Fibroblast of lung (primary cell): ENCODE measurements at regions not wholly inside any gene's neighbourhood (a gene's known extent, or its start where the extent isn't known, plus 50 kb on each side); places are given as distances from the start of the nearest gene placed in this dataset.

Source experiments
- DNase-seq, 2 donors: peaks; one replicate each; pipeline versions ENCODE4 v3.0.0 to v3.0.0-alpha.2; 2010; ENCODE audit warnings: low read depth in 2 of 2
- H2AFZ ChIP-seq: 2 replicates; pipeline ENCODE4 v1.5.1; 2012; ENCODE audit warnings: low read length, control low read depth, inconsistent platforms
- H3K27ac ChIP-seq: 2 replicates; pipeline ENCODE4 v1.5.1; 2011; ENCODE audit warnings: low read length, control low read depth; ENCODE audit not compliant: insufficient read depth
- H3K27me3 ChIP-seq: 2 replicates; pipeline ENCODE4 v1.5.1; 2011; ENCODE audit warnings: mild to moderate bottlenecking, low read length; ENCODE audit not compliant: control insufficient read depth, insufficient read depth
- H3K36me3 ChIP-seq: 2 replicates; pipeline ENCODE4 v1.5.1; 2011; ENCODE audit warnings: low read length; ENCODE audit not compliant: control insufficient read depth, insufficient read depth
- H3K4me1 ChIP-seq: 2 replicates; pipeline ENCODE4 v1.5.1; 2011; ENCODE audit warnings: low read length; ENCODE audit not compliant: control insufficient read depth, insufficient read depth; ENCODE audit errors: extremely low read depth
- H3K4me2 ChIP-seq: 2 replicates; pipeline ENCODE4 v1.5.1; 2011; ENCODE audit warnings: low read length, control low read depth; ENCODE audit not compliant: insufficient read depth; ENCODE audit errors: extremely low read depth
- H3K4me3 ChIP-seq, 4 experiments: fragments of 200-600 bp in 1 of 4; sonication (generic) in 1 of 4; replicated peaks in 1 of 4; 2 replicates each; pipeline ENCODE4 v1.5.1; 2011 to 2016; ENCODE audit warnings: low read length in 4 of 4, low read depth in 3 of 4, mild to moderate bottlenecking in 3 of 4, control low read depth in 2 of 4, inconsistent platforms in 1 of 4, mixed read lengths in 1 of 4; ENCODE audit not compliant: insufficient read depth in 1 of 4; ENCODE audit errors: control extremely low read depth in 1 of 4
- H3K79me2 ChIP-seq: 2 replicates; pipeline ENCODE4 v1.5.1; 2012; ENCODE audit warnings: mild to moderate bottlenecking, low read length, inconsistent platforms; ENCODE audit not compliant: control insufficient read depth, insufficient read depth
- H3K9ac ChIP-seq: 2 replicates; pipeline ENCODE4 v1.5.1; 2011; ENCODE audit warnings: mild to moderate bottlenecking, low read length, control low read depth; ENCODE audit not compliant: insufficient read depth
- H3K9me3 ChIP-seq: 2 replicates; pipeline ENCODE4 v1.5.1; 2012; ENCODE audit warnings: low read depth, low read length; ENCODE audit not compliant: control insufficient read depth, insufficient read depth
- H4K20me1 ChIP-seq: 2 replicates; pipeline ENCODE4 v1.5.1; 2011; ENCODE audit warnings: low read length; ENCODE audit not compliant: control insufficient read depth, insufficient read depth; ENCODE audit errors: extremely low read depth
- CTCF ChIP-seq, 2 donors: IDR thresholded peaks in 1 of 2; conservative IDR thresholded peaks in 1 of 2; 1 replicate in 1 of 2; 2 replicates in 1 of 2; pipeline ENCODE4 v1.5.1; 2011 to 2012; ENCODE audit warnings: low read length in 2 of 2, control low read depth in 1 of 2, inconsistent platforms in 1 of 2, low read depth in 1 of 2, mild to moderate bottlenecking in 1 of 2
- EZH2 ChIP-seq: IDR thresholded peaks from 2 replicates; pipeline ENCODE4 v1.5.1; 2012; ENCODE audit warnings: low read length, control low read depth, mild to moderate bottlenecking; ENCODE audit errors: missing control alignments

GRCh38 chr2:198913394-198914152, 544.2 kb downstream of the SATB2 start:
- H3K27me3 ChIP-seq = no peaks in the 10 kb centered on the region
- no peak overlapping the region for H3K9ac ChIP-seq
- TF ChIP-seq CTCF (conservative IDR thresholded peaks at IDR 0.05 in 1 of 2, IDR thresholded peaks at IDR 0.05 in 1 of 2; ENCODE audit: low read depth in 1 of 2, low read length in 2 of 2) (no peak), EZH2 (no peak)
- H2AFZ ChIP-seq = no peak overlapping the region
- no peak overlapping the region for H3K4me2 ChIP-seq
- no peaks in the 10 kb centered on the region for H3K79me2 ChIP-seq
- H3K36me3 ChIP-seq = no peaks in the 10 kb centered on the region
- H3K4me1 ChIP-seq = no peaks in the 10 kb centered on the region
- H3K4me3 ChIP-seq = no peak overlapping the region
- no peak overlapping the region for H3K27ac ChIP-seq
- no peaks in the 10 kb centered on the region for H3K9me3 ChIP-seq
- DNase-seq = no peak
- H4K20me1 ChIP-seq = no peaks in the 10 kb centered on the region

- Histone ChIP-seq H3K4me1 (no peaks in the 10 kb centered on the region), H3K9me3 (no peaks in the 10 kb centered on the region), H3K4me3 (no peak overlapping the region), H3K36me3 (no peaks in the 10 kb centered on the region), H3K4me2 (no peak overlapping the region), H3K79me2 (no peaks in the 10 kb centered on the region), H4K20me1 (no peaks in the 10 kb centered on the region), H3K27me3 (no peaks in the 10 kb centered on the region), H3K27ac (no peak overlapping the region), H2AFZ (no peak overlapping the region), H3K9ac (no peak overlapping the region)
- no peak for DNase-seq
- no peak for TF ChIP-seq CTCF (conservative IDR thresholded peaks at IDR 0.05 in 1 of 2, IDR thresholded peaks at IDR 0.05 in 1 of 2; ENCODE audit: low read depth in 1 of 2, low read length in 2 of 2)
- no peak for TF ChIP-seq EZH2
Measured at GRCh38 chr2:198909525-198910267, 548.0 kb downstream of the SATB2 start.

- TF ChIP-seq EZH2 = no peak
- no peak for TF ChIP-seq CTCF (conservative IDR thresholded peaks at IDR 0.05 in 1 of 2, IDR thresholded peaks at IDR 0.05 in 1 of 2; ENCODE audit: low read depth in 1 of 2, low read length in 2 of 2)
- H3K36me3 ChIP-seq = no peaks in the 10 kb centered on the region
- H3K27ac ChIP-seq = no peak overlapping the region
- H3K27me3 ChIP-seq = no peaks in the 10 kb centered on the region
- DNase-seq = no peak
- no peaks in the 10 kb centered on the region for H3K4me1 ChIP-seq
- H3K4me2 ChIP-seq = no peak overlapping the region
- H2AFZ ChIP-seq = no peak overlapping the region
- no peaks in the 10 kb centered on the region for H3K79me2 ChIP-seq
- no peaks in the 10 kb centered on the region for H4K20me1 ChIP-seq
- H3K4me3 ChIP-seq = no peak overlapping the region
- no peaks in the 10 kb centered on the region for H3K9me3 ChIP-seq
- H3K9ac ChIP-seq = no peak overlapping the region
Measured at GRCh38 chr2:198905881-198906612, 551.7 kb downstream of the SATB2 start.
